Bronchial epithelial cell (primary cell): ENCODE measurements at regions not wholly inside any gene's neighbourhood (a gene's known extent, or its start where the extent isn't known, plus 50 kb on each side); places are given as distances from the start of the nearest gene placed in this dataset.
"Not testable (repeated sequence)": the region's sequence is repeated elsewhere in the genome, so short reads cannot be mapped to it uniquely, and the experiment has no call there.

ENCODE experiments used
- DNase-seq: peaks from one replicate; pipeline ENCODE4 v3.0.0-alpha.2; 2010; ENCODE audit warnings: low read depth
- FAIRE-seq: peaks from 2 replicates; lab custom pipeline; 2011; peaks lifted over from hg19 to GRCh38; lab: Jason Lieb, UNC
- H3K27me3 ChIP-seq: 2 replicates; pipeline ENCODE4 v1.5.1; 2011; ENCODE audit warnings: low read length; ENCODE audit not compliant: control insufficient read depth, insufficient read depth
- H3K36me3 ChIP-seq: 2 replicates; pipeline ENCODE4 v1.5.1; 2011; ENCODE audit warnings: low read length; ENCODE audit not compliant: control insufficient read depth, insufficient read depth
- H3K4me3 ChIP-seq: 2 replicates; pipeline ENCODE4 v1.5.1; 2011; ENCODE audit warnings: mild to moderate bottlenecking, low read depth, low read length, control low read depth
- CTCF ChIP-seq: IDR thresholded peaks from 2 replicates; pipeline ENCODE4 v1.5.1; 2011; ENCODE audit warnings: mild to moderate bottlenecking, moderate library complexity, low read length, control low read depth, inconsistent platforms; ENCODE audit not compliant: insufficient read depth, severe bottlenecking

- DNase-seq (peak; percentile 73), FAIRE-seq (peak; percentile 80)
- Histone ChIP-seq H3K27me3 (no peaks in the 10 kb centered on the region), H3K4me3 (no peak overlapping the region), H3K36me3 (no peaks in the 10 kb centered on the region)
- no peak for TF ChIP-seq CTCF
Measured at GRCh38 chr2:2646433-2647051, 315.5 kb upstream of the MYT1L start.

- DNase-seq (no peak), FAIRE-seq (peak; percentile 32)
- no peak overlapping the region for H3K4me3 ChIP-seq
- no peak for TF ChIP-seq CTCF
- H3K27me3 ChIP-seq, result no peaks in the 10 kb centered on the region
- H3K36me3 ChIP-seq, result no peaks in the 10 kb centered on the region
Measured at GRCh38 chr2:2645162-2645855, 314.2 kb upstream of the MYT1L start.

GRCh38 chr2:2644751-2645150 is 313.7 kb upstream of the MYT1L start:
- H3K4me3 ChIP-seq, FAIRE-seq, DNase-seq, H3K36me3 ChIP-seq, H3K27me3 ChIP-seq: not testable (repeated sequence)

GRCh38 chr2:2644040-2644439 is 313.0 kb upstream of the MYT1L start:
- no peak for TF ChIP-seq CTCF
- FAIRE-seq, result peak; percentile 95
- DNase-seq, result no peak
- no peaks in the 10 kb centered on the region for H3K27me3 ChIP-seq
- no peak overlapping the region for H3K4me3 ChIP-seq
- no peaks in the 10 kb centered on the region for H3K36me3 ChIP-seq

- H3K36me3 ChIP-seq, result no peaks in the 10 kb centered on the region
- H3K4me3 ChIP-seq, result no peak overlapping the region
- FAIRE-seq, result peak; percentile 83
- DNase-seq, result no peak
- H3K27me3 ChIP-seq, result no peaks in the 10 kb centered on the region
- TF ChIP-seq CTCF, result no peak
Measured at GRCh38 chr2:2642906-2643890, 312.1 kb upstream of the MYT1L start.
